ENCODE measurements at regions not wholly inside any gene's neighbourhood (a gene's known extent, or its start where the extent isn't known, plus 50 kb on each side); places are given as distances from the start of the nearest gene placed in this dataset.

DNA sequence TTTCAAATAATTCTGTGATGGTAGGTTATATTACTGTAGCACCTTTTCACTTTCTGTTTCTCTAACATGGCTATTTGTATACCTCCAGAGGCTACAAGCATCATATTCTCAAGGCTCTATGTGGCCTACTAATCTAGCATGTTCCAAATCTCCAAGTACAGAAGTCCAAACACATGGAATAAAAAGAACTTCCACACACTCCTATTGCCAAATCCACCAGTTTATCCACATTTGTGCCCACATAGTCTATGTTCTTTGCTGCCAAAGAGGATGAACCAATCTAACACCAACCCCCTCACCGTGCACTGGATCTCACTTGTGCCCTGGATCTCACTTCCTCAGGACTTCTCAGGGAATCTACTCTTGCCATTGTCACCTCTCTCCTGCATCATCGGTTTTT, 247.3 kb upstream of the RBBP8 start:
- H3K27me3 ChIP-seq (ENCODE audit: control insufficient read depth in 1 of 2, insufficient read depth in 2 of 2, low read length in 2 of 2): no peaks in the 10 kb centered on the region
- no peaks in the 10 kb centered on the region for H3K36me3 ChIP-seq (ENCODE audit: control insufficient read depth in 1 of 2, insufficient read depth in 2 of 2, low read length in 2 of 2)
- H3K9ac ChIP-seq (ENCODE audit: low read depth in 1 of 2, low read length in 2 of 2): no peak overlapping the region
- H3K4me3 ChIP-seq (ENCODE audit: low read depth in 1 of 2, low read length in 2 of 2): no peak overlapping the region
- peaks cover 24 to 37% of the 10 kb centered on the region in 2 donors for H3K4me1 ChIP-seq (ENCODE audit: control insufficient read depth in 1 of 2, insufficient read depth in 2 of 2, low read length in 2 of 2)
- H3K9me3 ChIP-seq (ENCODE audit: control insufficient read depth in 1 of 2, low read length in 2 of 2): peaks cover 0 to 2% of the 10 kb centered on the region in 2 donors
- H3K27ac ChIP-seq (ENCODE audit: low read depth, low read length): no peak overlapping the region

GRCh38 chr18:22687892-22688680, 245.0 kb upstream of the RBBP8 start:
- Histone ChIP-seq H3K9ac (ENCODE audit: low read depth in 1 of 2, low read length in 2 of 2) (no peak overlapping the region), H3K9me3 (ENCODE audit: control insufficient read depth in 1 of 2, low read length in 2 of 2) (peaks cover 0 to 2% of the 10 kb centered on the region in 2 donors), H3K4me1 (ENCODE audit: control insufficient read depth in 1 of 2, insufficient read depth in 2 of 2, low read length in 2 of 2) (peaks cover 8 to 14% of the 10 kb centered on the region in 2 donors), H3K4me3 (ENCODE audit: low read depth in 1 of 2, low read length in 2 of 2) (no peak overlapping the region), H3K27ac (ENCODE audit: low read depth, low read length) (no peak overlapping the region), H3K27me3 (ENCODE audit: control insufficient read depth in 1 of 2, insufficient read depth in 2 of 2, low read length in 2 of 2) (no peaks in the 10 kb centered on the region), H3K36me3 (ENCODE audit: control insufficient read depth in 1 of 2, insufficient read depth in 2 of 2, low read length in 2 of 2) (no peaks in the 10 kb centered on the region)

- Histone ChIP-seq H3K9ac (ENCODE audit: low read depth in 1 of 2, low read length in 2 of 2) (no peak overlapping the region), H3K4me3 (ENCODE audit: low read depth in 1 of 2, low read length in 2 of 2) (no peak overlapping the region), H3K27me3 (ENCODE audit: control insufficient read depth in 1 of 2, insufficient read depth in 2 of 2, low read length in 2 of 2) (no peaks in the 10 kb centered on the region), H3K36me3 (ENCODE audit: control insufficient read depth in 1 of 2, insufficient read depth in 2 of 2, low read length in 2 of 2) (no peaks in the 10 kb centered on the region), H3K9me3 (ENCODE audit: control insufficient read depth in 1 of 2, low read length in 2 of 2) (peaks cover 0 to 2% of the 10 kb centered on the region in 2 donors), H3K4me1 (ENCODE audit: control insufficient read depth in 1 of 2, insufficient read depth in 2 of 2, low read length in 2 of 2) (peaks cover 3 to 10% of the 10 kb centered on the region in 2 donors), H3K27ac (ENCODE audit: low read depth, low read length) (no peak overlapping the region)
Observed at GRCh38 chr18:22688877-22689496, 244.1 kb upstream of the RBBP8 start.

GRCh38 chr18:22689712-22690111, 243.4 kb upstream of the RBBP8 start:
- peaks cover 0 to 2% of the 10 kb centered on the region in 2 donors for H3K9me3 ChIP-seq (ENCODE audit: control insufficient read depth in 1 of 2, low read length in 2 of 2)
- H3K4me3 ChIP-seq (ENCODE audit: low read depth in 1 of 2, low read length in 2 of 2): no peak overlapping the region
- no peaks in the 10 kb centered on the region for H3K36me3 ChIP-seq (ENCODE audit: control insufficient read depth in 1 of 2, insufficient read depth in 2 of 2, low read length in 2 of 2)
- no peaks in the 10 kb centered on the region for H3K27me3 ChIP-seq (ENCODE audit: control insufficient read depth in 1 of 2, insufficient read depth in 2 of 2, low read length in 2 of 2)
- peaks cover 0 to 2% of the 10 kb centered on the region in 2 donors for H3K4me1 ChIP-seq (ENCODE audit: control insufficient read depth in 1 of 2, insufficient read depth in 2 of 2, low read length in 2 of 2)
- H3K9ac ChIP-seq (ENCODE audit: low read depth in 1 of 2, low read length in 2 of 2): no peak overlapping the region
- no peak overlapping the region for H3K27ac ChIP-seq (ENCODE audit: low read depth, low read length)

GRCh38 chr18:22690556-22690955, 242.6 kb upstream of the RBBP8 start:
- H3K9ac ChIP-seq (ENCODE audit: low read depth in 1 of 2, low read length in 2 of 2): no peak overlapping the region
- H3K27ac ChIP-seq (ENCODE audit: low read depth, low read length): no peak overlapping the region
- no peaks in the 10 kb centered on the region for H3K27me3 ChIP-seq (ENCODE audit: control insufficient read depth in 1 of 2, insufficient read depth in 2 of 2, low read length in 2 of 2)
- H3K4me3 ChIP-seq (ENCODE audit: low read depth in 1 of 2, low read length in 2 of 2): no peak overlapping the region
- peaks cover 0 to 2% of the 10 kb centered on the region in 2 donors for H3K9me3 ChIP-seq (ENCODE audit: control insufficient read depth in 1 of 2, low read length in 2 of 2)
- H3K4me1 ChIP-seq (ENCODE audit: control insufficient read depth in 1 of 2, insufficient read depth in 2 of 2, low read length in 2 of 2): no peaks in the 10 kb centered on the region
- no peaks in the 10 kb centered on the region for H3K36me3 ChIP-seq (ENCODE audit: control insufficient read depth in 1 of 2, insufficient read depth in 2 of 2, low read length in 2 of 2)

GRCh38 chr18:22691946-22692710, 241.0 kb upstream of the RBBP8 start:
- H3K27ac ChIP-seq (ENCODE audit: low read depth, low read length): no peak overlapping the region
- H3K27me3 ChIP-seq (ENCODE audit: control insufficient read depth in 1 of 2, insufficient read depth in 2 of 2, low read length in 2 of 2): no peaks in the 10 kb centered on the region
- H3K9ac ChIP-seq (ENCODE audit: low read depth in 1 of 2, low read length in 2 of 2): no peak overlapping the region
- peaks cover 0 to 2% of the 10 kb centered on the region in 2 donors for H3K9me3 ChIP-seq (ENCODE audit: control insufficient read depth in 1 of 2, low read length in 2 of 2)
- no peak overlapping the region for H3K4me3 ChIP-seq (ENCODE audit: low read depth in 1 of 2, low read length in 2 of 2)
- no peaks in the 10 kb centered on the region for H3K4me1 ChIP-seq (ENCODE audit: control insufficient read depth in 1 of 2, insufficient read depth in 2 of 2, low read length in 2 of 2)
- H3K36me3 ChIP-seq (ENCODE audit: control insufficient read depth in 1 of 2, insufficient read depth in 2 of 2, low read length in 2 of 2): no peaks in the 10 kb centered on the region

- Histone ChIP-seq H3K9ac (ENCODE audit: low read depth in 1 of 2, low read length in 2 of 2) (no peak overlapping the region), H3K4me3 (ENCODE audit: low read depth in 1 of 2, low read length in 2 of 2) (no peak overlapping the region), H3K4me1 (ENCODE audit: control insufficient read depth in 1 of 2, insufficient read depth in 2 of 2, low read length in 2 of 2) (no peaks in the 10 kb centered on the region), H3K27me3 (ENCODE audit: control insufficient read depth in 1 of 2, insufficient read depth in 2 of 2, low read length in 2 of 2) (no peaks in the 10 kb centered on the region), H3K27ac (ENCODE audit: low read depth, low read length) (no peak overlapping the region), H3K9me3 (ENCODE audit: control insufficient read depth in 1 of 2, low read length in 2 of 2) (peaks cover 2 to 4% of the 10 kb centered on the region in 2 donors), H3K36me3 (ENCODE audit: control insufficient read depth in 1 of 2, insufficient read depth in 2 of 2, low read length in 2 of 2) (no peaks in the 10 kb centered on the region)
Observed at GRCh38 chr18:22694954-22695353, 238.2 kb upstream of the RBBP8 start.

DNA sequence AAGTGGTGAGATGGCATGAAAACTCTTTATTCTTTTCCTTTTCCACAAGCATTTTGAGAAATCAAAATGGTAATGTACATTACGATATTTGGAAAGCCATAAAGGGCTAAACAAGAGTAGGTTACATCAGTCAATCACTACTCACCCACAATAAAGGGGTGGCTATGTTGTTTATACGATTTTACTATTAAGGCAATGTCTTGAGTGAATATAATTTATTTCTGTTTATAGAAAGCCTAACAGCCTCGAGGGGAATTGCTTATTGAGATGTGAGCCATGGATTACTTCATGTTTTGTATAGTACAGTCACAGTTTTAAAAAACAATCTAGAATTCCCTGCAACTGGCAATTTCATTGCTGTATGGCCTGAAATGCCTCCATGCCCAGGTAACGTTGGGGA, 237.5 kb upstream of the RBBP8 start:
- H3K4me3 ChIP-seq (ENCODE audit: low read depth in 1 of 2, low read length in 2 of 2): no peak overlapping the region
- no peaks in the 10 kb centered on the region for H3K36me3 ChIP-seq (ENCODE audit: control insufficient read depth in 1 of 2, insufficient read depth in 2 of 2, low read length in 2 of 2)
- H3K4me1 ChIP-seq (ENCODE audit: control insufficient read depth in 1 of 2, insufficient read depth in 2 of 2, low read length in 2 of 2): no peaks in the 10 kb centered on the region
- no peak overlapping the region for H3K27ac ChIP-seq (ENCODE audit: low read depth, low read length)
- H3K9ac ChIP-seq (ENCODE audit: low read depth in 1 of 2, low read length in 2 of 2): no peak overlapping the region
- H3K9me3 ChIP-seq (ENCODE audit: control insufficient read depth in 1 of 2, low read length in 2 of 2): peaks cover 2 to 4% of the 10 kb centered on the region in 2 donors
- H3K27me3 ChIP-seq (ENCODE audit: control insufficient read depth in 1 of 2, insufficient read depth in 2 of 2, low read length in 2 of 2): no peaks in the 10 kb centered on the region

DNA sequence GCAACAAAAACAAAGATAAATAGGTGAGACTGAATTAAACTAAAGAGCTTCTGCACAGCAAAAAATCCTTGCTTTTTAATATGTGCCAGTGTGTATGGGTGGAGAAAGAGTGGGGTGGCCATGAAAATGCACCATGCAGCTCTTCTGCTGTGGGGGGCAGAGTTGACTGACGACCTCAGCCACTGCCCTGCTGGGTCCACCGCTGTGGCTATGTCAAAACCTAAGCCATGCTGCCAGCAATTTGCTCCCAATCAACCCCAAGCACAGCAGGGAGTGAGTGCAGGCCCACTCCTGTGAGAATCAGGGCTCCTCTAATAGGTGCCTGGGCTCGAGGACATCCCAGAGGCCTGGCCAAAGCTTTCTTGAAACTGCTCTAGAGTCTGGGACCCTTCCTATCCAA, 235.6 kb upstream of the RBBP8 start:
- Histone ChIP-seq H3K4me1 (ENCODE audit: control insufficient read depth in 1 of 2, insufficient read depth in 2 of 2, low read length in 2 of 2) (no peaks in the 10 kb centered on the region), H3K27ac (ENCODE audit: low read depth, low read length) (no peak overlapping the region), H3K27me3 (ENCODE audit: control insufficient read depth in 1 of 2, insufficient read depth in 2 of 2, low read length in 2 of 2) (no peaks in the 10 kb centered on the region), H3K9me3 (ENCODE audit: control insufficient read depth in 1 of 2, low read length in 2 of 2) (peaks cover 2 to 4% of the 10 kb centered on the region in 2 donors), H3K9ac (ENCODE audit: low read depth in 1 of 2, low read length in 2 of 2) (no peak overlapping the region), H3K36me3 (ENCODE audit: control insufficient read depth in 1 of 2, insufficient read depth in 2 of 2, low read length in 2 of 2) (no peaks in the 10 kb centered on the region), H3K4me3 (ENCODE audit: low read depth in 1 of 2, low read length in 2 of 2) (no peak overlapping the region)

DNA sequence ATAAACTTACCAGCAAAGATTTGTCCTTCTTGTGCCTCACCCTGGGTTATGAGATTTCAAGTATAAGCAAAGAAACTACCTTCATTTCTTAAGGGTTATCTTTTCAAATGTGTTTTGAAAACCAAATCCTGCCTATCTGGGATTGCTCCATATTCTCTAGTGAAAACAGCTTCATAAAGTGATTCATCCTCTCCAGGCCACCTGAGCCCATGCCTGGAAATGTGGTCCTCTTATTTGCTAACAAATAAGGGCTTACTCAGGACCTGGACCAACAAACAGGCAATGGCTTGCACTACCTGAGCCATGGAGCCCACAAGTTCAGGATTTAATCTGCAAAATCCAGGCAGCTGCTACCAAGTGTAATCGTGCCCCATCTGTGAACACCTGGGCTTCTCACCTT, 234.4 kb upstream of the RBBP8 start:
- H3K27ac ChIP-seq (ENCODE audit: low read depth, low read length): no peak overlapping the region
- H3K9me3 ChIP-seq (ENCODE audit: control insufficient read depth in 1 of 2, low read length in 2 of 2): peaks cover 2 to 4% of the 10 kb centered on the region in 2 donors
- H3K9ac ChIP-seq (ENCODE audit: low read depth in 1 of 2, low read length in 2 of 2): no peak overlapping the region
- H3K4me3 ChIP-seq (ENCODE audit: low read depth in 1 of 2, low read length in 2 of 2): no peak overlapping the region
- H3K4me1 ChIP-seq (ENCODE audit: control insufficient read depth in 1 of 2, insufficient read depth in 2 of 2, low read length in 2 of 2): peaks cover 0 to 2% of the 10 kb centered on the region in 2 donors
- no peaks in the 10 kb centered on the region for H3K36me3 ChIP-seq (ENCODE audit: control insufficient read depth in 1 of 2, insufficient read depth in 2 of 2, low read length in 2 of 2)
- no peaks in the 10 kb centered on the region for H3K27me3 ChIP-seq (ENCODE audit: control insufficient read depth in 1 of 2, insufficient read depth in 2 of 2, low read length in 2 of 2)
